ENCODE measurements at regions not wholly inside any gene's neighbourhood (a gene's known extent, or its start where the extent isn't known, plus 50 kb on each side); places are given as distances from the start of the nearest gene placed in this dataset.

GRCh38 chr2:177325554-177325953 lies 61.0 kb upstream of the NFE2L2 start:
- no peaks in the 10 kb centered on the region for H3K79me2 ChIP-seq (ENCODE audit: control insufficient read depth, insufficient read depth, low read length)
- H3K9ac ChIP-seq (ENCODE audit: control insufficient read depth, insufficient read depth, low read length): no peak overlapping the region
- ATAC-seq: peak; percentile 69
- in situ Hi-C loops (cut with MboI) (loop anchor here (25.0 kb wide), 1 partner anchor 1188 kb away; the partner anchor contains the start of gene HOXD8), intact Hi-C loops (cut with micrococcal nuclease; ENCODE audit: unreplicated experiment) (no loop called here)
- no peak for FAIRE-seq
- TF ChIP-seq CTCF (IDR thresholded peaks at IDR 0.05 in 2 of 3, conservative IDR thresholded peaks at IDR 0.05 in 1 of 3; ENCODE audit: control insufficient read depth in 2 of 3, extremely low read depth in 1 of 3, insufficient read depth in 1 of 3, low read depth in 3 of 3, low read length in 3 of 3) (no peak), GABPA (IDR thresholded peaks at IDR 0.05; ENCODE audit: low read depth) (no peak), EED (IDR thresholded peaks at IDR 0.05; ENCODE audit: low read depth) (no peak), RCOR1 (conservative IDR thresholded peaks at IDR 0.05; ENCODE audit: low read depth, low read length) (no peak), ASH2L (IDR thresholded peaks at IDR 0.05; ENCODE audit: borderline replicate concordance, low read depth) (no peak), BMI1 (IDR thresholded peaks at IDR 0.05; ENCODE audit: borderline replicate concordance) (no peak), IKZF1 (conservative IDR thresholded peaks at IDR 0.05) (no peak), SMAD1 (IDR thresholded peaks at IDR 0.05; ENCODE audit: low read depth, partially characterized antibody) (no peak)
- RAD21 ChIA-PET (ENCODE audit: unreplicated experiment): no interaction called here
- POLR2A ChIA-PET: no interaction called here
- H3K4me3 ChIP-seq: no peak overlapping the region
- SMC1A ChIA-PET (ENCODE audit: uncharacterized antibody, unreplicated experiment): interaction anchor here (2.5 kb wide), 1 partner anchor 161 kb away, joined by 12 read pairs; no protein-coding TSS in a partner anchor
- no peak overlapping the region for H2AFZ ChIP-seq (ENCODE audit: control insufficient read depth, low read depth, low read length)
- BruUV-seq (replicated peaks): no TSS peak
- H3K27ac ChIP-seq (ENCODE audit: control insufficient read depth, insufficient read depth): no peak overlapping the region
- H3K9me3 ChIP-seq (replicated peaks; ENCODE audit: control insufficient read depth, insufficient read depth, low read length): no peaks in the 10 kb centered on the region
- 92% methylated on average over 1 of the region's 1 CpG for whole genome bisulfite sequencing (ENCODE audit: insufficient coverage, insufficient replicate concordance, low lambda C conversion rate, missing lambda C conversion rate)
- no peaks in the 10 kb centered on the region for H3K36me3 ChIP-seq (ENCODE audit: control insufficient read depth in 2 of 2, insufficient read depth in 2 of 2, low read length in 1 of 2)
- H4K20me1 ChIP-seq (ENCODE audit: control insufficient read depth, insufficient read depth): no peaks in the 10 kb centered on the region
- CTCF ChIA-PET: interaction anchor here (1.5 to 2.2 kb wide), 2 partner anchors 61 to 161 kb away, joined by 3 to 13 read pairs; partner anchors contain the start of gene NFE2L2
- DNase-seq (ENCODE audit: low read depth, low spot score): no peak
- H3K4me1 ChIP-seq (ENCODE audit: control insufficient read depth, insufficient read depth, low read length): no peaks in the 10 kb centered on the region
- H3K27me3 ChIP-seq (replicated peaks in 1 of 2; ENCODE audit: control insufficient read depth in 2 of 2, insufficient read depth in 2 of 2, low read length in 1 of 2): no peaks in the 10 kb centered on the region
- no peak overlapping the region for H3K4me2 ChIP-seq (ENCODE audit: control insufficient read depth, insufficient read depth)
